ENCODE measurements at regions not wholly inside any gene's neighbourhood (a gene's known extent, or its start where the extent isn't known, plus 50 kb on each side); places are given as distances from the start of the nearest gene placed in this dataset.
"Not testable (repeated sequence)": the region's sequence is repeated elsewhere in the genome, so short reads cannot be mapped to it uniquely, and the experiment has no call there.

DNA sequence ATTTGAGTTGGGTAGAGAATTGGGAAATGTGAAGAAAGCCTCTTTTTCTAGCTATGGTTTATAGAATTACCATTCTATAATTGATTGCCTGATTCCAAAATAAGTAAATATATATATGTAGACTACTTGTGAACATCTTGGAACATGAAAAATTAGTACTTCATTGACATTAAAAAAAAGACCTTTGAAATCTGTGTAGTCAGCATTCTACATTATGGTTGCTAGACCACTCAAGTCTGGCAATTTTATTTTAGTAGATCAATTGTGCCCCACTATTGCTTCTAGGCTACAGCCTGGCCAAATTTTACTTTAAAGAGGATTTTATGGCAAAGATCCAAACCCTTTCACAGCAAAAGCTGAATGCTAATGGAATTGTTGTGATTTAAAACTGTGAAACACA lies 279.8 kb downstream of the IKZF2 start:
- no peak for DNase-seq (ENCODE audit: low read depth in 3 of 3)

DNA sequence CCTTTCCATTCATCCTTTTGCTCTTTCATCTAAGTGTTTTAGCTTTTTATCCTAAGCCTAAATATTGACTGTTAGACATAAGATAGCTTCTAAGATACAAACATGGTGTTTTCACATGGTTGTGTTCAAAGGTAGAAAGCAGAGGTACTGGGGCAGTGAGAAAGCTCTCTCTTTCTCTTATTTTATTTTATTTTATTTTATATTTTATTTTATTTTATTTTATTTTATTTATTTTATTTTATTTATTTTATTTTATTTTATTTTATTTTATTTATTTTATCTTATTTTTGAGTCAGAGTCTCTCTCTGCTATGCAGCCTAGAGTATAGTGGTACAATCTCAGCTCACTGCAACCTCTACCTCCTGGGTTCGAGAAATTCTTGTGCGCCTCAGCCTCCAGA lies 287.2 kb downstream of the IKZF2 start:
- DNase-seq (ENCODE audit: low read depth in 3 of 3), result no peak

DNA sequence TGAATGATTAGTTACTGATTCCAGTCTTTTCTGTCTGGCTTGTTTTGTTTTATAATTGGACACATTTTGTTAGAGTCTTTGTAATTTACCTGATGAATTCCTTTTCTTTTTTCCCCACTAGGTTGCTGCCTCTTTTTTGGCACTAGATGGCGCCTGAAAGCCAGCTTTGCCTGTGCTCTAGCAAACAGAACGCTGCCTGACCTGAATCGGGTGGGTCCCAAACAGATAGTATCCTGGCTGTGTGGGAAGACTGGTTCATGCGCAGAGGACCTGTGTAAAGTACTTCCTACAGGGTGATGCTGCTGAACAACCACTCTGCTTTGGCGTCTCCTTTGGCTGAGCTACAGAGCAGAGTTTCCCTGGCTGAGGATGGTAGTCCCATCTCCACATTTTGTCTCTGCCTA lies 288.2 kb downstream of the IKZF2 start:
- peak in 2 of 3 donors; percentile 2 to 4 for DNase-seq (ENCODE audit: low read depth in 3 of 3)

DNA sequence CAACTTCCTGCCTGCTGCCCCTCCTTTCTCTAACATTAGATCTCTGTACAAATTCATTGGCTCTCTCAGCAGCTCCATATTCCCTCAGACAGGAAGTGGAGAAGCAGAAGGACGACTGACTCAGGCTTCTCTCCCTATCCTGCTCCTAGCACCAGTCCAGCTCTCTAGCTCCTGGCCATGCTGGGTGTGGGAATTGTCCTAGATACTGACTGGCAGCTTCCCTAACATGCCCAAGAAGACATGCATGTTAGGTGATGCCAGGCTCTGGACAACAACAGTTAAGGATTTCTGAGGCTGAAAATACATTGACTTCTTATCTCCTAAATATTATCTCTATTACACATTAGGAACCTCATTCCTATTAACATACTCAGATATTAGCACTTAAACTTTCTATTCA lies 292.9 kb downstream of the IKZF2 start:
- DNase-seq (ENCODE audit: low read depth in 3 of 3), result no peak

DNA sequence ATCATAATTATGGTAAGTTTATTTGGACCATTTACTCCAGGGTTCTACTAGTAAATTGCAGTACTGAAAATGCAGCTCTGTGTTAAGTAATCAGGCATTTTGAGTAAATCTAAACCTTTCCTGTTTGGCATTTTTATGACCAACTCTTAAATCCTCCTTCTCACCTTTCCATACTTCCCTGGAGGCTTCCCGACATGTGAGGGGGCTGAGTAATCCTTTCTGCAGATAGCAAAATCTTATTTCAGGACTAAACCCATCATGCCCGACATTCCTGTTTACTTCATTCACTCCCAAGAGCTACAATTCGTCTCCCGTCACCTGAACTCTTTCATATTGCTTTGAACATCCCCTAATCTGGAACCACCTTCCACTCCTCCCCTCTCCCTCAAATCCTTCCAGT lies 296.6 kb downstream of the IKZF2 start:
- DNase-seq (ENCODE audit: low read depth in 3 of 3), result no peak

DNA sequence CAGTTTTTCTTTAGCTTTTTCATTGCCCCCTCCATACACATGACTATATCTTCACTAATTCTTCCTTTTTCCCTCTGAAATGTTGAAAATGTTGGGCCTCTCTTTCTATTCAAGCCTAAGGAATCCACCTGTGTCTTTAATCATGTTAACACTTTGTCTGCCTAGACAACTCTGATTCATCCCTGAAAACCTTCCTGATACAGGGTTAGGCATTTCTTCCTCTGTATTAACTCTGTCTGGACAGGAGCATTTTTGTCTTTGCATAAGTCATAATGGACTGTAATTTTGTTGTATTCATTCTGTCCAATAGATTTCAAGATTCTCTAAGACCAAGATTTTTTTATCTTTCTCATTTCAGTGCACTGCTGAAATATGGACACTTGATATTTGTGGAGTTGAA lies 297.3 kb downstream of the IKZF2 start:
- no peak for DNase-seq (ENCODE audit: low read depth in 3 of 3)

DNA sequence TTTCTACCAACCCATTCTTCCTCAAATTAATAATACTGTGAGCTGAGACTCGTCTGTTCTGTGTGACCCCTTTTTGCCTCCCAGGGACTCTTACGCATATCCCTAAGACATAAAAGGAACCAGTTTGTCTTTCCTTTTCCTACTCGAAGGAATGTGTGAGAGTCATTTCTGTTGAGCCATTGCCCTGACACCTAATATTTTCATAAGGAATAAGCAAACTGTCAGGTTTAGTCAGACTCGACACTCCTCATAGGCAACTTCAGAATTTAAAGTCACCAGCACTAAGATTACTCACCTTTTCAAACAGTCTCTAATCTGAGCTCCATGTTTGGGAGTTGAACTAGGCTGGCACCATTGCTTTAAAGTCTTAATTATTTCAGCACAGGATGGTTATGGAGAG lies 305.5 kb downstream of the IKZF2 start:
- no peak for DNase-seq (ENCODE audit: low read depth in 3 of 3)

DNA sequence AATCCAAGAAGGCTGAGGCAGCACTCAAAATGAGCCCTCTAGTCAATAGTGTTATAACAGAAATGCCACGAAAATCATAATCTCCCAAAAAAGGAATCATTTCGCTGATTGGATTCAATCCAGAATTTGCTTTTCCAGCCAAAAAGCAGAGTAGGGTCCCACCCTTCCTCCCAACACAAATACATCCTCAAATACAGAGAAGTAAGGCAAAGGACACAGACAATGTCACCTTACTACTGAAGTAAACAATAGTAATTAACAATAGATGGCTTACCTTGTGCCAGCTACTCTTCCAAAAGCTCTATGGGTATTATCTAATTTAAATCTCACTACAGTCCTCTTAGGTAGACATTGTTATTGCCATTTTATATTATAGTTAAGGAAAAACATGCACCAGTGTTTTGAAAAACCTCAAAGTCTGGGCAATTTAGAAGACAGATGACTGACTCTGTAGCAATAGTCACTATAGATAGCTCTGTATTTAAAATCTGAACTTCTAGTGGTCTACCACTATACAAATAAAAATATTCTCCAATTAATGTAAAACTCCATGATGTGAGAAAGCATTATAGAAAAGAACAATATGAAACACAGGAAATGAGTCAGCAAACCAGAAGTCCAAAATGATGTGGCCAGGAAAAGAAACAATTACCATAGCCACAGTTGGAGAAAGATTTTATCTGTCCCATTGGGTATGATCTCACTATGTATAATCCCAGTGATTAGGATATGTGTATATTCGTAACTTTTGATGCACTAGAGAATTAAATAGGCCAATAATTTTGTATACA lies 305.0 kb upstream of the ERBB4 start:
- no peak for DNase-seq (ENCODE audit: low read depth in 3 of 3)

DNA sequence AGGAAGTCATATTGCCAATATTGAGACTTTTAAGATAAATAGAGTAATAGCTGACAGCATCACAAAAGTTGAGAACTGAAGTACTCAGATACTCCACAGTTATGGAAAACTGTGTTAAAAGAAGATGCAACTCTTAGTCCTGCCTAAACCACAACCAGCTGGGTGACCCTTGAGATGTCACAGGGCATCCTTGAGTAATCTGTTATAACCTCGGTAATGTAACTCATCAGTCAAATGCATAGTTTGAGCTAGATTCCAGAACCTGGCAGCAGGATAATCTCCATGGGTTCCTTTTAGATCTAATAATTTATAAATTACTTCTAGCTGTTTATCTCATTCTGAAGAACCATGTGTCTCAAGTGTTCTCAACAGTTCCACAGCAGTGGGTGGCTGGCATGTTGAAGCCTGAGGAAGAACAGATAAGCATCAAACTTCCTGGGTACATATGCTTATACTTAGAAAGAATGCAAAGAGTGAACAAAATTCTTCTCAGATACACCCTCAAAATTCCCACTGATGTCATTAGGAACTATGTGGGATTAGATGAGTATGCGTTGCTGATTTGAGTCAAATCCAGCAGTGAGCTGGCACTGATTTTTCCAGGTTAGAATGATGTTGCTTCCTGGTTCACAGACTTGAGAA lies 304.1 kb upstream of the ERBB4 start:
- no peak for DNase-seq (ENCODE audit: low read depth in 3 of 3)

DNA sequence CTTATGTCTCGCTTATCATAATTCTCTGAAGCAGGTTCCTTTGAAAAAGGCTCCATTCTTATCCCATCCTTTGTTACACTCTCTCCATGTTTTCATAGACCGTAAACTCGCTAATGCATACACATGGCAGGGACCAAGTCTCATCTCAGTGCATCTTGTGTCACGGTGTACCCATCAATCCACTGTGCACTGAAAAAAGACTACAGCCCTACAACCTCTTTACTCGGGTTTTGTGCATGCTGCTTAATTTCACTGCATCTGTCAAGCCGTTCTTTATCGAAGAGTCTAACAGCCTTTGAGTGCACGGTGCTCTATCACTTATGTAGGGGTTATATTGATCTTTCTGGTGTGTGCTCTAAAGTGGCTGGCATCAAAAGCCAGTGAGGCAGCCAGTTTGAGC lies 302.9 kb upstream of the ERBB4 start:
- no peak for DNase-seq (ENCODE audit: low read depth in 3 of 3)

DNA sequence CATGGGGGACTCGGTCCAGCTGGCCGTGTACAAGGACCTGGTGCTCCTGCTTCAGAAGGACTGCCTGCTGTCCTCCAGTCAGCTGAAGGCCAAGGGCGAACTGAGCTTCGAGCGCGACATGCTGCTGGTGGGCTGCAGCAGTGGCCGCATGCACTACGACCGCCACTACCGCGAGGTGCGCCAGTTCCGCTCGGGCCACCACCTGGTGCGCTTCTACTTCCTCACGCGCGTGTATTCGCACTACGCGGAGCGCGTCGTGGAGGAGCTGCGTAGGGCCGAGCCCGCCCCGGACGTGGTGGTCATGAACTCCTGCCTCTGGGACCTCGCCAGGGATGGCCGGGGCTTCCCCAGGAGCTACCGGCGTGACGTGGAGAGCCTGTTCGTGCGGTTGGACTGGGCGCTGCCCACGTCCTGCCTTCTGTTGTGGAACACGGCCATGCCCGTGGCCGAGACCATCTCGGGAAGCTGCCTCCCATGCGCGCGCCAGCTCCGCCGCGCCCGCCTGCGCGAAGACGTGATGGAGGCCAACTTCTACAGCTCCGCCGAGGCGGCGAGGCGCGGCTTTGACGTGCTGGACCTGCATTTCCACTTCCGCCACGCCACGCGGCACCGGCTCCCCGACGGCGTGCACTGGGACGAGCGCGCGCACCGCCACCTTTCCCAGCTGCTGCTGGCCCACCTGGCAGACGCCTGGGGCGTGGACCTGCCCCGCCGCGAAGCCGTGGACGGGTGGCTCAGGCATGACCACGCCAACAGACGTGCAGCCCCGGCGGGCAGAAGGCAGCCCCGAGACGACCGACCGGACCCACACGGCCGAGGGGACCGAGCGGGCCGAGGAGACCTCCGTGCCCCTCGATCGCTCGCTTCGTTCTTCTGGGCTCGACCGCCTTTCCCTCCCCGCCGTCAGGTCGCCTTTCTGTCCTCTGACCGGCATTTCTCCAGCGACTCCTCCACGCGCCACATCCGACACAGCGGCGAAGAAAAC lies 293.9 kb upstream of the ERBB4 start:
- DNase-seq (ENCODE audit: low read depth in 3 of 3), result no peak

DNA sequence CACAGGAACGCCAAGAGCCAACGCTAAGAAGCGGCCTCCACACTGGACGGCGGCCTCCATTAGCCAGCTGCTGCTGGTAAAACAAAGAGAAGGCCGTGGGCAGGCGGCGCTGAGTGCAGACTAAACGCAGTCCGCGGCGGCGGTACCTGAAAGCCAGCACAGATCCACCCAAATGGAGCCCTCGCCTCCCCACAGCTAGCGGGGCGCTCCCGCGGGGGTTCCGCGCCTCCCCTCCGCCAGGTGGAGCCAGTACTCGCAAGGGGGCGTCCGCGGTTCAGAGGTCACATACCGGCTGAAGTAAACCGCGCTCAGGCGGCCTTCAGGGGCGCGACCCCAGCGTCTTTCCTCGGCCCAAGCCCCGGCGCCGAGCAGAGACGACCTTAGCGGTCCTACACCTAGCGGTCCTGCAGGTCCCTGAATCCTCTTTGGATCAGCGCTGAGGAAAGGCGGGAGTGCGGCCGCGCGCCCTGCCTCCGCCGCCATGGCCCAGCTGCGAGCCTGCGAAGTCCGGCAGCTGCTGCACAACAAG lies 293.1 kb upstream of the ERBB4 start:
- DNase-seq (ENCODE audit: low read depth in 3 of 3), result no peak

DNA sequence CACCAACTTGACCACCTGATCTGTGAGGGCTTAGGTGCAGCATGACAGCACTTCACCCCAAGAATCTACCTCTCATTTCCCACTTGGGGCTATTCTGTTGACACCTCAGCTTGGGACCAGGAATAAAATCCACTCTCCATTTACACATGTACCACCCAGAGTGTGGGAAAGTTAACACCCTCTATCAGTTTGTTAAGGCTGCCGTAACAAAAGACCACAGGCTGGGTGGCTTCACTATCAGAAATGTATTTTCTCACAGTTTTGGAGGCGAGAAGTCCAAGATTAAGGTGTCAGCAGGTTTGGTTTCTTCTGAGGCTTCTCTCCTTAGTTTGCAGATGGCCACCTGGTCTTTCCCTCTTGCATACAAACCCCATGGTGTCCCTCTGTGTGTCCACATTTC lies 277.7 kb upstream of the ERBB4 start:
- DNase-seq (ENCODE audit: low read depth in 3 of 3), result no peak

DNA sequence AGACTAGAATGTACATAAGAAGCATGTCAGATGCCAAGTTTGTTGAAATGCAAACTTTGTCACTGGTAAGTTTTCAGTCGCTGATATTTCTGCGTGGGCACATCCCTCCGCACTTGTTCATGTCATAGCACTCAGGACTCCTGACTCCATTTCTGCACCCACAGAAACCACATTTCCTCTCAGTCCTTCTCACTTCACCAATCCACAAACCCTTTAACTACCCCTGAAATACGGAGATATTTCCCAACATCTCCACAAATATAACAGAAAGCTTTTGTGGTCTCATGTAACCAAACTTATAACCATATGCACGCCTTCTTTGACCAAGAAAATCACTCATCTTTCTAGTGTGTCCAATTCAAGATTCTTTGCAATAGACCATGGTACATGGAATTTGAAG lies 276.9 kb upstream of the ERBB4 start:
- no peak for DNase-seq (ENCODE audit: low read depth in 3 of 3)

DNA sequence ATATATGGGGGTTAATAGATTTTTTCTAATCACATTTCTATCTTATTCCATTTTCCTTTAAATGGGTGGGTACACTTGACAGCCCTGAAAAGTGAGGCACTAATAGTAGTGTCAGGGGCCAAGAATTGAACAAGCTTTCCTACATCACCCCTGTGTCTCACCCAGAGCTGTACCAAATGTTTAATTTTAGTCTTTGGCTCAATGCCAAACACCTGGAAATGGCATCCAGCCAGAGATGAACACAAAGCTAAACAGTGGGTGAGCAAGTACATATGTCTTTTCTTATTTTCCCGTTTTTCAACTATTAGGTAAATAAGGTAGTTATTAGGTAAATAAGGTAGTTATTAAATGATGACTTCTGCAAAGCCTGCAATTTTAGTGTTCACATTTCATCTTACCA lies 276.3 kb upstream of the ERBB4 start:
- DNase-seq (ENCODE audit: low read depth in 3 of 3), result no peak

DNA sequence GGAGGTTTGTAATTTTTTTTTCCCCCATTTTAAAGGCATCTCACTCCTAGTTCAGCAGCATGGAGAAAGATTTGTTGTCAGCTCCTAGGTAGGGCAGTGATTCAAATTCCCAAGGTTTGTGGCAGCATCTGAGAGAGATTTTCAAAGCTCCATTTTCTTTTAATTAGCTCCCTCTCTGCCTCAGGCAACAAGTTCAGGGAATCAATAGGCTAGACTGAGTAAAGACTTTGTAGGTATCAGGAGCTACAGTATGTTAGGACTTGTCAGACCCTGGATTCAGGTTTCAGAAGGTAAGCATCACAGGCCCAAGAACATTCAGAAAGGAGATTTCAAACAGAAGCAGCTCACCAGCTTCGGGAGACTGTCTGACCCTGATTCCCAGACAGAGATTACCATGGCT lies 273.3 kb upstream of the ERBB4 start:
- DNase-seq (ENCODE audit: low read depth in 3 of 3), result no peak

DNA sequence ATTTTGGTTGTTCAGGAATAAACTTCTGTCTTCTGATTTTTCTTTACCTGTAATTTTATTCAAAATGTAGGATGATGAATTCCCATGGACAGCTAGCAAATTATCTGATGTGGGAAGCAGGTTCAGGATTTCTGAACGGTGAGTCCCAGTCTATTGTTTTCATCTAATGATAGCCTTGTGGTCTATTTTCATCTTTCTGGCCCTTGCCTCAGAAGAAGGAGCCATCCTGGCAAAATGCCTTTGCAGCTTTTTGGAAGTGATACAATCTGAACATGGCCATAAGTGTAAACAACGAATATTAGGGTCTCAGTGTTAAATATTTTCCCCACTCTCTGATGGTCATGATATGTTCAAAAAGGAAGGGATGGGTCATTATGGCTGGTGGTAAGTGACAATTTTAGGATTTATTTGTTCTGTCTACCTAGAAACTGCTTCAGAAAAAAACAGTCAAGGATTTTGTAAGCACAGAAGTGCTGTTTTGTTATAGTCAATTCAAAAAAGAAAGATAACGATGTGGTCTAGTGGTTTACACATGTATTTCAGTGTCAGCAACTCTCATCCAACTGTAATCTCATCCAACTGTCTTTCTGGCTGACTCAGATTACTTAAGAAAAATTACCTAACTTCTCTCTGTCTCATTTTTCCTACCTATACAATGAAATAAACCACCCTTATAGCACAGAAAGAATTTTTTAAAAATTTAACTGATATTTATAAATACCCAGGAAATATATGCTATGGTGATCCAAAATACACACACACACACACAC lies 272.6 kb upstream of the ERBB4 start:
- DNase-seq (ENCODE audit: low read depth in 3 of 3), result no peak

DNA sequence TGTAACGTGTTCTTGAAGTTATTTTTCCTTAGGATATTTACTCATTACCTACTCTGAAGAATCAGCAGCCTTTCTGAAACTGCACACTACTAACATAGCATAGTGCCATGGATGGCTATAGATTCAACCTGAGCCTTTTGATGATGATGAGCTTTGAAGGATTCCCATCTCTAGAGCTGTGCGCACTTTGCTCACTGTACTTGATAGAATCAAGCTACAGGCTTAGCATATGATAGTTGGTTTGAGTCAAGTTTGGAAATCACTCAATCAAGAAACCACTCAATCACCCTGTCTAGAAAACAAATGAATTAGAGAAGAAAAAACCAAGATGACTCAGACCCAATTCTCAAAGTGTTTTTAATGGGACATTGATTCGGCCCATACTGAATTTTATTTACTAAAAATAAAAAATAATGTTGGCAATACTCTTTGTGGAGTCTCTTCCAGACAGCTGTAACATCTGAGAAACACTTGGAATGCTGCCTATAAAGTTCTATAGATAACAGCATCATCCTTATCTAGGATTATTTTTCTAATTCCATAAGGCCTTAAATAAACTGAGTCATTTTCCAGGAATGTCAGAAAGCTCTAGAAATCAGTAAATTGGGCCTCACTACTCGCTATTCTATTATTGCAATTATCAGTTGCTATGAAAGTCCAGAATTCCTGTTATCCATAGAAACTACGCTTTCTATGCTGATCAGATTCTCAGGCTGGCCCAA lies 259.0 kb upstream of the ERBB4 start:
- no peak for DNase-seq (ENCODE audit: low read depth in 3 of 3)

DNA sequence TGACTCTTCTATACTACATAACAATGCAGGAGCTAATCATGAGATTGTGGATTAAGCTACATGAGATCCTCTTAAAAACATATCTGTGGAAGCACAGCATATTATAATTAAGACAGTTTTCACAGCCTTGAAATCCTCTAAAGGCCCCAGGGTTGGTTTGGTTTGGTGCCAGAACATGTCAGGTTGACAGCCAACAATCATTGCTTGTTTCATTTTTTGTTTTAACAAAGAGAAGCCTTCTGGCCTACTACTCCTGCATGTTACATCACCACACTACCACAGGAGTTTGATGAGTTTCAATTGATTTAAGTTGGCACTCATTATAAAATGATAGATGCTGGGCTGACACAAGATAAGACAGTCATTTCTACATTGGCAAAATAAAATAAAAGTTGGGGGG lies 255.9 kb upstream of the ERBB4 start:
- DNase-seq (ENCODE audit: low read depth in 3 of 3), result no peak

DNA sequence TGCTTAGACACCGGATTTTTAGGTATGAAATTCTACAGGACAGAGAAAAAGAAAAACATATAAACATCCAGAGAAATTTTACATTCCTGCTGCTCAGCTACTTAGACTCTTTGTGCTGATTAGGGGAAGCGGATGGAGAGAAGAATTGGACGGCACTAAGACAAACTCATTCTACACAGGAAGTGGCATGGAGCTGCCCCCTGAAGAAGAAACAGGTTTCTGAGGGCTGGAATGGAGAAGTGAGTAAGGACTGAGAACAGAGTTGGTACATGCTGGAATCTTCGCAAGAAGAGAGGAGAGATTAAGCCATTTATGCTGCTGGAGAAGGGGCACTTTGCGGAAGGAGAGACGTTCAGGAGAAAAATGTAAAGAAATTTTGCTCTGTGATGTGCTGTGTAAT lies 253.0 kb upstream of the ERBB4 start:
- no peak for DNase-seq (ENCODE audit: low read depth in 3 of 3)

DNA sequence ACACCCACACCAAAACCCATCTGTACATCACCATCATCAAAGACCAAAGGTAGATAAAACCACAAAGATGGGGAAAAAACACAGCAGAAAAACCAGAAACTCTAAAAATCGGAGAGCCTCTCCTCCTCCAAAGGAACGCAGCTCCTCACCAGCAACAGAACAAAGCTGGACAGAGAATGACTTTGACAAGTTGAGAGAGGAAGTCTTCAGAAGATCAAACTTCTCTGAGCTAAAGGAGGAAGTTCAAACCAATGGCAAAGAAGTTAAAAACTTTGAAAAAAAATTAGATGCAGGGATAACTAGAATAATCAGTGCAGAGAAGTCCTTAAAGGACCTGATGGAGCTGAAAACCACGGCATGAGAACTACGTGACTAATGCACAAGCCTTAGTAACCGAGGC lies 247.5 kb upstream of the ERBB4 start:
- not testable (repeated sequence) for DNase-seq (ENCODE audit: low read depth in 3 of 3)

All from stimulated activated CD4-positive, alpha-beta T cell treated with anti-CD3 and anti-CD28 coated beads, TNF-alpha, amount 100 ng/mL, for 48 hours (primary cell).